ENCODE measurements at regions not wholly inside any gene's neighbourhood (a gene's known extent, or its start where the extent isn't known, plus 50 kb on each side); places are given as distances from the start of the nearest gene placed in this dataset.
"Not testable (repeated sequence)": the region's sequence is repeated elsewhere in the genome, so short reads cannot be mapped to it uniquely, and the experiment has no call there.

DNA sequence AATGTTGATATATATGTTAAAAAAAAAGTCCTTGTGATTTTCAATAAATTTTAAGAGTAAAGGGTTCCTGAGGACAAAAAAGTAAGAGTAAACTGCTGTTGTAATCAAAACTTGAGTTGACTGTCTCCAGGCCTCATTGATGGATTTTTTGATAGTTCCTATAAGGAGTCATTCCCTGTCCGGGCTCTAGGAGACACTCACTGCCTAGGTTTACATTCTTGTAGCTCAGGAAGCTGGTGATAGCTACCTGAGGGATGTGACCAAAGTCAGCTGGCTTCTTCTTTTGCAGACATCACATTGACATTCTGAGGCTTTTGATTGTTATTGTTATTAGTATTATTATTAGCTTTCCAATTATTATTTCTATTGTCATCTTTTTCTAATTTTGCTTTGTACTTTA lies 116.5 kb upstream of the FBXL7 start:
- DNase-seq, result no peak

DNA sequence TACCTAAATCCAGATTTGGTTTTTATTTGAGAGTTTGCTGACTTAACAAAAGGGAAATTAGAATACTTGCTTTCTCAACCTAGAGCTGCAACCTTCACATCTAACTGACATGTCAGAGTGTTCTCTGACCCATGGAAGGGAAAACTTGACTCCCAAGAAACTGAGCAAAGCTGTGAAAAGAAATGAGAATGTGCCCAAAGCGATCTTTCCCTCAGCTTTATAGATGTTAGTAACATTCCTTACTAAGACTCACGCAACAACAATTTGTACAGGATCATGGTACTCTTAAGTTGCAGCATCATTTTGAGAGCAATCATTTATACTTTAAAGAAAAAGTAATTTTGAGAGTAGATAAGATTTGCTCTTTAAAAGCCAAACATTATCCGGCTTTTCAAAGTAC lies 117.0 kb upstream of the FBXL7 start:
- DNase-seq, result no peak

DNA sequence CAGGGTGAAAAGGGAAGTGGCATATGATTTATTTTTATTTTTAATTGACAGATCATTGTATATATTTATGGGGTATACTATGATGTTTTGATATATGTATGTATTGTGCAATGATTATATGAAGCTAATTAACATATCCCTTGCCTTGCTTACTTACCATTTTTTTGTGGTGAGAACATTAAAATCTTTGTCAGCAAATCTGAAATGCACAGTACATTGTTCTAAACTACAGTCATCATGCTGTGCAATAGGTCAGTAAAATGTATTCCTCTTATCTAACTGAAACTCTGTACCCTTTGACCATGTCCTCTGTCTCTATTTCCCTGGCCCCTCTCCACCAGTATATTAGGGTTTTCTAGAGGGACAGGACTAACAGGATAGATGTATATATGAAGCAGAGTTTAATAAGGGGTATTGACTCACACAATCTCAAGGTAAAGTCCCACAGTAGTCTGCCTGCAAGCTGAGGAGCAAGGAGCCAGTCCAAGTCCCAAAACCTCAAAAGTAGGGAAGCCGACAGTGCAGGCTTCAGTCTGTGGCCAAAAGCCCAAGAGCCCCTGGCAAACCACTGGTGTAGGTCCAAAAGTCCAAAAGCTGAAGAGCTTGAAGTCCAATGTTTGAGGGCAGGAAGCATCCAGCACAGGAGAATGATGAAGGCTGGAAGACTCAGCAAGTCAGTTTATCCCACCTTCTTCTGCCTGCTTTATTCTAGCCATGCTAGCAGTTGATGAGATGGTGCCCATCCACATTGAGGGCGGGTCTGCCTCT lies 122.2 kb upstream of the FBXL7 start:
- no peak for DNase-seq

DNA sequence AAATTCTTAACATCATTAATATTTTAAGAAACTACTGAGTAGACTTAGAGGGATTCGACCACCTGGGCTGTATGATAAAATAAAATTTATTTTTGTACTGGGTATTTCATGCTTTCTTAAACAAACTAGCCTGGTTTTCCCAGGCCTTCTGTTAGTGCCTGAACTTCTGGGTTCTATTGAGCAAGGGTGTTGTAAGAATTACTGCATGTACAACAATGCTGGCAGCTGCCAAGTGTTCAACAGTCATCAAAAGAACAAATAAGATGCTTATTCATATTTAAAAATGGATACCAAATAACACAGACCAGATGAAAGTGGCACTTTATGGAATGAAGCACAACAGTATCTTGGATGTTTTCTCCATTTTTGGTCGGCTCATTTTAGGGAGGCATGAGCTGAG lies 123.2 kb upstream of the FBXL7 start:
- DNase-seq, result no peak

DNA sequence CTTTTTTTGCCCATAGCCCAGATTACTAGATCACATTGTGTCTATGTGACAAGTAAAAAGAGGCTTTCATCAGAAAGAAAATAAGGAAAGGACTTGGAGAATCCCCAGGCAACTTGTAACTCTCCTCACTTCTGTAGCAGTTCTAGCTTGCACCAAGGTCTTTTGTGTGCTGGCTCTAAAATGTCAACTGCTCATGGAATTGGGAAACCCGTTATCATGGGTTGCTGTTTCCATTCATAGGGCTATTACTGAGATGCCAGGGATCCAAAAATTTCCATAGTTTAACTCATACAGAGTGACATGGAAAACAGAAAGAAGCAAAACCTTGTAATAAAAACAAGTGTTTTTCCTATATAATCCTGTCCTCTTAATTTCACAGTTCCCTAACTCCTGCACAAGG lies 123.9 kb upstream of the FBXL7 start:
- no peak for DNase-seq

DNA sequence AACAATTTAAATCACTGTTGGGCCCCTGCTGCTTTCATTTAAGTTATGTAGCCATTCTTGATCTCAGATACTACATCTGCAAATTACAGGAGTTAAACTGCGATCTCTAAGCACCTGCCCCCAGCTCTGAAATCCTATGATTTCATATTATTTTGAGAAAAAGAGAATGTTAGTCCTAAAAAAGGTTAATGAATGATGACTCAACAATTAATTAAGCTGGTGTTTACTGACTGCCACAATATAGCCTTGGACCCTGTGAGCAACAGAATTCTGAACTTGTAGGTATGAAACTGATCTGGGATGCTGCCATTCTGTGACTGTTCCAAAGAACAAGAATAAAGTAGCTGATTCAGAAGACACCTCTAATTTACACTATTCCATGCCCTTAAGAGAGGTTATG lies 124.4 kb upstream of the FBXL7 start:
- no peak for DNase-seq

DNA sequence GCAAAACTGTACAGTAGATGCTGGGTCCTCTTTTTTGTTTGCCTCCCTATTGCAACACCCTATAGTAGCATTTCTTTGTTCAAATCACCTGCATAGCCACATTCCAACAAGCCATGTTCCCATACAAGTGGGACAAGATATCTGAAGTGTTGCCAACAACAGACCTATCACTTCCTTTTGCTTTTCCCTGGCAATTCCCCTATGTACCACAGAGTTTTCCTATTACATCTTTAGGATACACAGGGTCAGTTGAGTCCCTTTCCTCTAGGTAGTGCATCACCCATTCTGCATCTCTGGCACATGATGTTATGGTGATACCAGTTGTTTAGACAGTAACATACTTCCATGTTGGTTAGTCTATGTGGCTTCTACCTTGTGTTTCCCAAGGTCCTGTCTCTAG lies 125.1 kb upstream of the FBXL7 start:
- DNase-seq, result no peak

DNA sequence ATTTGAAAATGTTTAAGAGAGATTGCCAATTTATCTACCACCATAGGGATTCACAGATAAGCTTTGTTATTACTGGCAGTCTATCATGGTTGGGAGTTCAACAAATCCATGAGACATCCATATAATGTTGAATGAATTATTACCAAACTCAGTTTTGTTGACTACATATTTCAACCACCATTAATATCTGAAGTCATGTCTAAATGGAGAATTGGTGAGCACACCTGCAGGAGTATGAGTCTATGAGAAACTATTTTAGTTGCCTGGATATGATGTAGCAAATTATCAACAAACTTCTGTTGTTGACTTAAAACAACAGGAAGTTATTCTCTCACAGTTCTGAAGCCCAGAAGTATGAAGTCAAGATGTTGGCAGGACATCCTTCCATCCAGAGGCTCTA lies 126.8 kb upstream of the FBXL7 start:
- no peak for DNase-seq

DNA sequence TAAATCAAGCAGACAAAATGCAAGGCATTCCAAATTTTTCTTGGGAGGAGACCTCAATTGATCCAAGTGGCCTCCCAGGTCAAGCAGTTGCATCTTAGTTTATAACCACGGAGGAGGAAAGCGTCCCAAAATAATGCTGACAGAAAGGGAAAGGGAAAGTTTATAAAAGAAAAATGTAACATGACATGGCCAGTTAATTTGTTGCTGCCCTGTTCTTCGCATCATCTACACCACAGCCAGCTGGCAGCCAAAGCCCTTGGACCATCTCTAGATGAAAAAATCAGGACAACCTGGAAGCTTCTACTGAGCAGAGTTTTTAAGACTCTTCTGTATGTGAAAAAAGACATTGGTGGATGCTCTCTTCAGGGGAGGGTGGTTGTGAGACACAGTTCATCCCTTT lies 128.8 kb upstream of the FBXL7 start:
- no peak for DNase-seq

DNA sequence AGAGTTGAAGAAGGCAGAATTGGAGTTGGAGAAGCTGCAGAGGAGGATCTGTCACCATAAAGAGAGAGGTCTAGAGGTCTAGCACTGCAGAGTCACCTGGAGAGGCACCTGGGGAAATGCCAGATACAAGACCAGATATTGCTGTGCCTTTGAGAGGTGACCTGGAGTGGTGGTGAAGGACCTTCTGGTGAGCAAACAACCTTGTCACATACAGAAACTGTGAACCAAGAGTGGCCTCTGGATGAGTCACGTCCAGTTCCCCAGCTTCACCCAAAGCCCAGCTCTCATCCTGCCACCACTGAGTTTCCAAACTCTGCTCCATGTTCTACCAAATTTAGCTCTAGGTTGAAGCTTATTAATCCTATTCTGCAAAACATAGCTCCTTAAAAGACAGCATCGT lies 131.1 kb upstream of the FBXL7 start:
- no peak for DNase-seq

DNA sequence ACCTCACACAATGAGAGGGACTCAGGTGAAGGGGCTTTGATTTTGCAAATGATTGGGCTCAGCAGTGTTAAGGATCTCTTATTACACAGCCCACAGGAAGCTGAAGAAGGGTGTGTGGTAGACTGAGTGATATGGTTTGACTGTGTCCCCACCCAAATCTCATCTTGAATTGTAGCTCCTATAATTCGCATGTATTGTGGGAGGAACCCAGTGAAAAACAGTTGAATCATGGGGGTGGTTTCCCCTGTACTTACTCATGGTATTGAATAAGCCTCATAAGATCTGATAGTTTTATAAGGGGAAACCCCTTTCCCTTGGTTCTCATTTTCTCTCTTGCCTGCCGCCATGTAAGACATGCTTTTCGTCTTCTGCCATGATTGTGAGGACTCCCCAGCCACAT lies 132.5 kb upstream of the FBXL7 start:
- DNase-seq, result no peak

DNA sequence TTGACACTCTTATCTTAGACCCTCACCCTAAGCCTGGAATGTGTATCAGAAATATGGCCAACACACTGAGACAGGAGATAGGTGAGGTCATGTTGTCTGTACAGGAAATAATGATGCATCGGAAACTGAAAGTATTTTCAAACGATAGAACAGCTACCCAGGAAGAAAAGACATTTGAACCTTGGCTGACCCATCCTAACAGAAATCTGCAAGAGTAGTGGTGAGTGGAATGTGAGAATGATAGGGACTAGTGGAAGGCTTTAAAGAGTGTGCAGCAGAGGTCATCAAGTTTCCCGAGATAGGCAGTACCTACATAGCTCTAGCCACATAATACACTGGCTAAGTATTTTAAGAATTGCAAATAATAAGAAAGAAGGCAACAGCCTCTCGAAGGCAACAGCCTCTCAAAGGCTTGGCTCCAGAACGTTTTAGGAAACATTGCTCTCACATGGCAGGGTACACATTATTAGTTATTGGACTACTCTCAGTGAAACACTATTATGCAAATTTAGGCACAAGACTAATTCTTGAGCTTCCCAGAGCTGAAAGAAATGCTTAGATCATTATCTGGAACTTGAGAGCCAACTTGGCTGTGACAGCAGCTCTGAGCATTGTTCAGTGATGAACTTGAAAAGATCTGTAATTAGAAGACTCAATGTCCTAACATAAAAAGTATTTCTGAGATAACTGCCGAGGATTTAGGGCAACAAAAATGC lies 133.1 kb upstream of the FBXL7 start:
- no peak for DNase-seq

DNA sequence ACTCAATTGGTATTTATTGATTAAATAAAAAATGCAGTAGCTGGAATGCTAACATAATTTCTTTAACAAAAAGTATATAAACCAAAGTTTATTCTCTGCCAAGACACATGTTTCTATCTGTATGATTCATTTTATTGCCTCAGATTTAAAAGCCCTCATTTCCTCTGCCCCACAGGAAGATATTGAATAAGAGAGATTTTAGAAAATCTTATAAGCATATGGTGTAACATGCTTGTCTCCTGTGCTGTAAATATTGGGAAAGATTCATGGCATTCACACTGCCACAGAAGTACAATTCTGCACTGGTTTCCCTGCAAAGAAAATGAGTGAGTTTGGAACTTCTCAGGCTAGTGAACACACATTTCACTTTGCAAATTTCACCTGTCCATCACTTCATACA lies 134.9 kb upstream of the FBXL7 start:
- DNase-seq, result no peak

DNA sequence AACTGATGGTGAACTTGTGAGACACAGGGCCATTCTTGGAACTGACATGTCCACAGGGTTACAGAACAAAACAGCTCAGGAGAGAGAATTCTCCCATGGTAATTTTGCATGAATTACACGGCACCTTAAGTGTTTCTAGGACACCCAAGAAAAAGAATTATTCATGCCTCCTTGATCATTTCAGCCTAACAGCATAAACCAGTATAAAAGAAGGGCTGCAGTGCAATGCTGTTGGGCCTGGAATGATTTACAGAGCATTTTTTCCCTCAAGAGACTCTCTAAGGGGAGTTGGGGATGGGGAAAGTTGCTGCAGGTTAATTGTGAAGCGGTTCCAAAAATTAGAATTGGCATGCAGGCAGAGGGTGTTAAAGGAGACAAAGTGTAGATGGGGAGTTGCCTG lies 136.4 kb upstream of the FBXL7 start:
- no peak for DNase-seq

DNA sequence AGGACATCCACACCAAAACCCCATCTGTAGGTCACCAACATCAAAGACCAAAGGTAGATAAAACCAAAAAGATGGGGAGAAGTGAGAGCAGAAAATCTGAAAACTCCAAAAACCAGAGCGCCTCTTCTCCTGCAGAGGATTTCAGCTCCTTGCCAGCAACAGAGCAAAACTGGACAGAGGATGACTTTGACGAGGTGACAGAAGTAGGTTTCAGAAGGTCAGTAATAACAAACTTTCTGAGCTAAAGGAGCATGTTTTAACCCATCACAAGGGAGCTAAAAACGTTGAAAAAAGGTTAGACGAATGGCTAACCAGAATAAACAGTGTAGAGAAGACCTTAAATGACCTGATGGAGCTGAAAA lies 142.9 kb upstream of the FBXL7 start:
- not testable (repeated sequence) for DNase-seq

DNA sequence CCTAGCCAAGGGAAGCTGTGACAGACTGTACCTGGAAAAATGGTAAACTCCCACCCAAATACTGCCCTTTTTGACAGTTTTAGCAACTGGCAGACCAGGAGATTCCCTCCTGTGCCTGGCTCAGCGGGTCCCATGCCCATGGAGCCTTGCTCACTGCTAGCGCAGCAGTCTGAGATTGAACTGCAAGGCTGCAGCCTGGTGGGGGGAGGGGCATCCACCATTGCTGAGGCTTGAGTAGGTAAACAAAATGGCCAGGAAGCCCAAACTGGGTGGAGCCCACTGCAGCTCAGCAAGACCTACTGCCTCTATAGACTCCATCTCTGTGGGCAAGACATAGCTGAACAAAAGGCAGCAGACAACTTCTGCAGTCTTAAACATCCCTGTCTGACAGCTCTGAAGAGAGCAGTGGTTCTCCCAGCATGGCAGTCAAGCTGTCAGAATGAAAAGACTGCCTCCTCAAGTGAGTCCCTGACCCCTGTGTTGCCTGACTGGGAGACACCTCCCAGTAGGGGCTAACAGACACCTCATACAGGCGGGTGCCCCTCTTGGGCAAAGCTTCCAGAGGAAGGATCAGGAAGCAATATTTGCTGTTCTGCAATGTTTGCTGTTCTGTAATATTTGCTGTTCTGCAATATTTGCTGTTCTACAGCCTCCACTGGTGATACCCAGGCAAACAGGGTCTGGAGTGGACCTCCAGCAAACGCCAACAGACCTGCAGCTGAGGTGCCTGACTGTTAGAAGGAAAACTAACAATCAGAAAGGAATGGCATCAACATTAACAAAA lies 143.5 kb upstream of the FBXL7 start:
- DNase-seq, result not testable (repeated sequence)

DNA sequence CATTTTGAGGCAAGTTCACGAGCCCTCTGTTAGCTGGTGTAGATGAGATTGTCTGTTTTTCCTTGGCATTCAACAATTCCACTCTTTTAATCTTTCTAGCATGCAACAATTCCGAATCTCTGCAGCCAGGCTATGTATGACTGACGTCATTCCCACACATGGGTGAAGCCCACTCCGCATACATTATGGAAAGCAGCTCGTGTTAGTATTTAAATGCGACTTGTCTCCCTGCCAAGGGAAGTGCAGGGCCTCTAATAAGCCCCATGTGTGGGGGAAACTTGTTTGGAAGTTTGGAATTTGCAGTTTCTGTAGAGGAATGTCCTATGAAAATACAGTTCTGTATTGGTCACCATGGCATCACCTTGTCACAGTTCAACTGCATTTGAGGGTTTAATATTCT lies 146.0 kb upstream of the FBXL7 start:
- DNase-seq, result no peak

DNA sequence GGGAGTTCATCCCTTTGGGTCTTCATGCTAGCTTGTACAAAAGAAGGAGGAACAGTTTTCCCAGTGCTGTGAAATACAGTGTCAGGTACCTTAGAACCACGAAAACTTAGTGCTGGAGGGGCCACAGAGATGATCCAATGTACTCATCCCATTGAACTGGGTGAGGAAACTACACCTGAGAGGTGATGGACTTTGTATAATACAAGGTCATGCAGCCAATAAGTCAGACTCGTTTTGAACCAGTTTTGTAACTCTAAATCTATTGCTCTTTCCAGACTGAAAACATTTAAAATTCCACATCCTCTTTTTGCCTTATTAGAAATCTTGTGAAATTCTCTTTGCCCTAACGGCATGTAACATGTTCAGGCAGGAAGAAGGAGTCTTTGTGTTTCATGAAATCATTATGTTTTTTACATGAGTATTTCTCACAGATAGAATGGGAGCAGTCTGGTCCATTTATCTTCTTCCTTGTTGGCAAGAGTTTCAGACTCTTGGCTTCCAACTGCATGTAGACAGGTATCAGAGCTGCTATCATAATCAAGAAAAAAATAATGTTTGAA lies 146.8 kb upstream of the FBXL7 start:
- DNase-seq, result no peak

DNA sequence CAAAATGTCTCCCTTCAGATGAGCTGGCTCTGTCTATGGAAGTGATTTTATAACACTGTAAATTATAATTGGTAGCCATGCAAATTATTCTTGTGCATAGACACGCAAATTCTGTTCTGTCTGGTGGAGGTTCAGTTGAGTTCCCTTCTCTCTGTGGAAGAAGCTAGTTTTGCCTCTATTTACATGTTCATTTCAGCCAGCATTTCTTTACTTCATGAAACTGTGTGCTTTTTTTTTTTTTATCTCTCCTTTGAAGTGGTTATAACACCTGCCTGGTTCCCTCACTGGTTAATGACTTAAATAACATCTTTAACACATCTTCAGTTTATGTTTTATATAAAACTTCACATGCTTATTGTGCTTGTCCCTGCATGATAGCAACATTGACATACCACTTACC lies 149.4 kb upstream of the FBXL7 start:
- DNase-seq, result no peak

DNA sequence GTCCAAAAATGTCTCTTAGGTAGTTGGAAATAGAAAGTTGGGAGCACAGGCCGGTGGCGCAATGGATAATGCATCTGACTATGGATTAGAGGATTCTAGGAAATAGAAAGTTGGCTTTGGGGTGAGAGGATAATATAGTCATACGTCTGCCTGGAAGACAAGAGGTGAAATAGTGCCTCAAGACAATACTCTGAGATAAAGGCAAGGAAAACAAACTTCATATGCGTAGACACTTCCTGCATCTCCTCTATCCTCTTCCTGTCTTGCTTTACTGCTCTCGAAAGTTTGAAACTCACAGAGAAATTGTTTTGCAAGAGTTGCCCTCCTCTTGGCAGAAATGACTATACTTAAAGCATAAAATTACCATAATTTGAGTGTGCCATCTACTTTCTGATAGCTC lies 153.2 kb upstream of the FBXL7 start:
- no peak for DNase-seq

DNA sequence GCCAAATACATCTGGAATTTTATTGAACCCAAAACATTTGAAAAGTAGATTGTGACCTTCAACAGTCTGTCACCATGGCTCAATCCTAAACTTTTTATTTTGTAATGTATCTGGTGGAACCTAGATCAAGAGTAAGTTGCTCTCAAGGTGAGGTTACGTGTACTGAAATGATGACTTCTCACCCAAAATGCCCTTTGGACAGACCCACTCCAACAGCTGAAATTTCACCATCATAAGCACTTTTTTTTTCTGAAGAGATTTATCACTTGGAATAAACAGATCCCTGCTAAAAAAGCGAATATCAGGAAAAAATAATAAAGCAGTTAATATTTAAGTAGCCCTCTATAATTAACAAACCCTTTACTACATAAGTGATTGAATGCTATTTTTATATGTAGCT lies 155.0 kb upstream of the FBXL7 start:
- no peak for DNase-seq

DNA sequence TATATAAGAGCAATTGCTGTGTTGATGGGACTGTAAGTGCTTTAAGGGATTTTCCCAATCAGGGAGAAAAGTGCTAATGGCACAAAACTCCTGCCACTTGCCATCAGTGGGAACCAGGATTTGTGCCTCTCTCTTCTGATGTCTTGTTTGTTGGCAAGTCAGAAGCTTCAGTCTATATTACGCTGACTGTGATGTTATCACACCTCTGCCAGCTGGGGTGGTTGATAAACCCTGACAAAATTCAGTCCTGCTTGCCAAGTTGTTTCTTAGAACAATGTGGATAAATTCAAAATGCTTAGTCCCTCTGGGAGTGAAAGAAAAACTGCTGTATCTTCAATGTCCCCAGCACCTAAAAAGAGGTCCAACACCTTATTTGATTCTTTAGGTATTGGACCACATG lies 161.4 kb upstream of the FBXL7 start:
- no peak for DNase-seq

DNA sequence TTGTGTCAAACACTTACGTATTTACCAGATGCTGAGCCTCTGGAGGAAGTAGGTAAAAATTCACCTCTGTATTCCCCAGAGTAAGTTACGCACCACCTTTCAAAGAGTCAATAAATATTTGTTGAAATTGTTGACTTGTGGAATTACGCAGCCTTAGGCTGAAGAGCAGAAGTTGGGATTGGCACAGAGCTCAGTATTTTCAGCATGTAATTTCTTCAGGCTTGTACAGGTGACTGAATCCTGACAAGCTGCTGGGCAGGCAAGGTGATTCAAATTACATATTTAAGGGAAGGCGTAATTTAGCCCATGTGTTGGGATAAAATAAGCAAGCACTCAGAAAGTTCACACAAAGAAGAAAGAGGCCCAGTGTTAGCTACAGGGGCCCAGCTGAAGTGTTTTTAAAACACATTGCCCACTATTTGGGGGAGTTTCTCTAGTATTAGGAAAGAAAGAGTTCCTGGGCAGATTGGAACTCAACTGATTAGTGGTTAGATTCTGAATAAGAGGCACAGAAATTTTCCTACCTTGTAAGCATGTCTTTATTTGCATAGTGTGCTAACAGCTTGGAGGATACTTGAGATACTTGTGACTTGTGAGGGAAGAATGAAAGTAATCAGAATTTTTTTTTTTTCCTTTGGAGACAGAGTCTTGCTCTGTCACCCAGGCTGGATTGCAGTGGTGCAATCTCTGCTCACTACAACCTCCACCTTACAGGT lies 165.3 kb upstream of the FBXL7 start:
- no peak for DNase-seq
